ENCODE measurements at regions not wholly inside any gene's neighbourhood (a gene's known extent, or its start where the extent isn't known, plus 50 kb on each side); places are given as distances from the start of the nearest gene placed in this dataset.

- ATAC-seq (no peak), FAIRE-seq (no peak), DNase-seq (no peak)
- Histone ChIP-seq H3K9me3 (no peaks in the 10 kb centered on the region), H3K36me3 (no peaks in the 10 kb centered on the region), H3K4me3 (no peak overlapping the region), H3K27ac (no peak overlapping the region), H3K27me3 (peaks cover 0 to 3% (median 0%) of the 10 kb centered on the region in 4 donors), H3K4me1 (no peaks in the 10 kb centered on the region)
- no peak for TF ChIP-seq CTCF (IDR thresholded peaks at IDR 0.05)
- intact Hi-C loops (cut with DNase I) = no loop called here
- 32 to 39% methylated on average over 3 of the region's 3 CpGs for WGBS, 2 donors
These were observed 117.7 kb upstream of the PODXL start for GRCh38 chr7:131674131-131674530.

- no peak for ATAC-seq
- Histone ChIP-seq H3K27me3 (peaks cover 0 to 3% (median 0%) of the 10 kb centered on the region in 4 donors), H3K4me1 (no peaks in the 10 kb centered on the region), H3K36me3 (no peaks in the 10 kb centered on the region), H3K9me3 (no peaks in the 10 kb centered on the region), H3K4me3 (no peak overlapping the region), H3K27ac (no peak overlapping the region)
- no peak for FAIRE-seq
- WGBS, 2 donors = 55 to 60% methylated on average over 3 of the region's 3 CpGs
- intact Hi-C loops (cut with DNase I) = no loop called here
- no peak for DNase-seq
- no peak for TF ChIP-seq CTCF (IDR thresholded peaks at IDR 0.05)
These were observed 117.1 kb upstream of the PODXL start for GRCh38 chr7:131673576-131673975.

- no peak overlapping the region for H3K4me3 ChIP-seq
- TF ChIP-seq CTCF (IDR thresholded peaks at IDR 0.05) = no peak
- H3K27me3 ChIP-seq = no peaks in the 10 kb centered on the region
- H3K9me3 ChIP-seq = no peaks in the 10 kb centered on the region
- DNase-seq (no peak), ATAC-seq (no peak), FAIRE-seq (no peak)
- 66 to 70% methylated on average over 2 of the region's 2 CpGs for WGBS, 2 donors
- H3K4me1 ChIP-seq = no peaks in the 10 kb centered on the region
- H3K27ac ChIP-seq = no peak overlapping the region
- intact Hi-C loops (cut with DNase I) = no loop called here
- H3K36me3 ChIP-seq = no peaks in the 10 kb centered on the region
These were observed 114.0 kb upstream of the PODXL start for GRCh38 chr7:131670406-131670805.

- DNase-seq (no peak), FAIRE-seq (no peak), ATAC-seq (no peak)
- H3K36me3 ChIP-seq = no peaks in the 10 kb centered on the region
- H3K27me3 ChIP-seq = no peaks in the 10 kb centered on the region
- 81 to 84% methylated on average over 4 of the region's 4 CpGs for WGBS, 2 donors
- no peaks in the 10 kb centered on the region for H3K9me3 ChIP-seq
- intact Hi-C loops (cut with DNase I) = no loop called here
- no peak overlapping the region for H3K4me3 ChIP-seq
- H3K4me1 ChIP-seq = no peaks in the 10 kb centered on the region
- no peak for TF ChIP-seq CTCF (IDR thresholded peaks at IDR 0.05)
- no peak overlapping the region for H3K27ac ChIP-seq
These were observed 111.3 kb upstream of the PODXL start for GRCh38 chr7:131667699-131668098.

- no peak for TF ChIP-seq CTCF (IDR thresholded peaks at IDR 0.05)
- ATAC-seq (no peak), DNase-seq (no peak), FAIRE-seq (no peak)
- Histone ChIP-seq H3K9me3 (no peaks in the 10 kb centered on the region), H3K27ac (no peak overlapping the region), H3K4me3 (no peak overlapping the region), H3K36me3 (no peaks in the 10 kb centered on the region), H3K4me1 (no peaks in the 10 kb centered on the region), H3K27me3 (no peaks in the 10 kb centered on the region)
- intact Hi-C loops (cut with DNase I) = no loop called here
- 71 to 78% methylated on average over 3 of the region's 3 CpGs for WGBS, 2 donors
These were observed 108.6 kb upstream of the PODXL start for GRCh38 chr7:131665021-131665420.

Data from pancreas (tissue), 10 donors.